Body of pancreas (tissue), 4 donors: ENCODE measurements at regions not wholly inside any gene's neighbourhood (a gene's known extent, or its start where the extent isn't known, plus 50 kb on each side); places are given as distances from the start of the nearest gene placed in this dataset.

ENCODE experiments used
- ATAC-seq: fragments of 150-250 bp; one replicate; pipeline ENCODE4 v1.9.1; 2016
- DNase-seq, 4 donors: peaks; one replicate each; pipeline ENCODE4 v3.0.0-alpha.2; 2019
- H3K27ac ChIP-seq, 4 donors: fragments of 200-600 bp; sonication (generic); 1 replicate in 3 of 4; 2 replicates in 1 of 4; pipeline versions ENCODE4 v1.5.1 to v1.6.1; 2016 to 2019; ENCODE audit warnings: mild to moderate bottlenecking in 1 of 4, mixed read lengths in 1 of 4, moderate library complexity in 1 of 4
- H3K27me3 ChIP-seq, 2 donors: fragments of 200-600 bp; sonication (generic); one replicate each; pipeline ENCODE4 v1.6.0; 2016; ENCODE audit warnings: mild to moderate bottlenecking in 1 of 2
- H3K36me3 ChIP-seq, 2 donors: fragments of 200-600 bp; sonication (generic); replicated peaks in 1 of 2; 2 replicates each; pipeline ENCODE4 v1.5.1; 2016; ENCODE audit warnings: low read depth in 2 of 2; ENCODE audit not compliant: insufficient read depth in 1 of 2
- H3K4me1 ChIP-seq: fragments of 200-600 bp; sonication (generic); one replicate; pipeline ENCODE4 v1.6.0; 2016
- H3K4me3 ChIP-seq, 2 donors: fragments of 200-600 bp; sonication (generic); 1 replicate in 1 of 2; 2 replicates in 1 of 2; pipeline ENCODE4 v1.5.1; 2016 to 2019
- H3K9me3 ChIP-seq, 3 donors: fragments of 200-600 bp; sonication (generic); 1 replicate in 2 of 3; 2 replicates in 1 of 3; pipeline ENCODE4 v1.5.1; 2016
- CTCF ChIP-seq, 7 experiments: fragments of 450-650 bp in 4 of 7; fragments of 200-600 bp in 3 of 7; sonication (generic) in 3 of 7; IDR thresholded peaks; one replicate each; pipeline ENCODE4 v1.5.1; 2016 to 2019; ENCODE audit warnings: antibody characterized with exemption in 7 of 7
- POLR2A ChIP-seq, 3 donors: fragments of 450-650 bp; IDR thresholded peaks; one replicate each; pipeline ENCODE4 v1.6.1; 2016; ENCODE audit warnings: antibody characterized with exemption in 3 of 3, mild to moderate bottlenecking in 2 of 3
- WGBS, 2 donors: methylation state at CpG; one replicate each; pipeline ENCODE4 v1.1.5; 2017; 5-methylcytosine and 5-hydroxymethylcytosine counted together
- intact Hi-C: fragments of 100-400 bp; cut with DNase I; formaldehyde crosslinking; loops from one replicate; pipeline ENCODE4 v1.15.1; 2023

GRCh38 chr3:76731471-76731870 lies 308.4 kb upstream of the ROBO2 start:
- TF ChIP-seq CTCF (IDR thresholded peaks at IDR 0.05) = no peak
- TF ChIP-seq POLR2A (IDR thresholded peaks at IDR 0.05) = no peak
- H3K36me3 ChIP-seq = no peaks in the 10 kb centered on the region
- intact Hi-C loops = no loop called here
- 95 to 96% methylated on average over 1 of the region's 1 CpG for WGBS, 2 donors
- no peaks in the 10 kb centered on the region for H3K27me3 ChIP-seq
- no peaks in the 10 kb centered on the region for H3K9me3 ChIP-seq
- H3K4me3 ChIP-seq = no peak overlapping the region
- ATAC-seq = no peak
- H3K4me1 ChIP-seq = peaks cover 31% of the 10 kb centered on the region
- no peak for DNase-seq
- H3K27ac ChIP-seq = no peak overlapping the region

GRCh38 chr3:76733073-76733759 lies 306.7 kb upstream of the ROBO2 start:
- TF ChIP-seq POLR2A (IDR thresholded peaks at IDR 0.05) (no peak), CTCF (IDR thresholded peaks at IDR 0.05) (no peak)
- Histone ChIP-seq H3K36me3 (no peaks in the 10 kb centered on the region), H3K27ac (peak overlapping the region in 3 of 4 donors; percentile 67 to 84 (median 77)), H3K4me3 (no peak overlapping the region), H3K27me3 (no peaks in the 10 kb centered on the region), H3K9me3 (no peaks in the 10 kb centered on the region), H3K4me1 (peaks cover 31% of the 10 kb centered on the region)
- 27 to 50% methylated on average over 1 of the region's 1 CpG for WGBS, 2 donors
- peak in 1 of 4 donors; percentile 27 for DNase-seq
- ATAC-seq = peak; percentile 93
- intact Hi-C loops = no loop called here

- H3K9me3 ChIP-seq = no peaks in the 10 kb centered on the region
- H3K4me3 ChIP-seq = no peak overlapping the region
- DNase-seq (peak in 3 of 4 donors; percentile 10 to 37 (median 22)), ATAC-seq (peak; percentile 73)
- H3K36me3 ChIP-seq = no peaks in the 10 kb centered on the region
- H3K27me3 ChIP-seq = no peaks in the 10 kb centered on the region
- H3K4me1 ChIP-seq = peaks cover 27% of the 10 kb centered on the region
- TF ChIP-seq POLR2A (IDR thresholded peaks at IDR 0.05) = no peak
- TF ChIP-seq CTCF (IDR thresholded peaks at IDR 0.05) = no peak
- peak overlapping the region in 2 of 4 donors; percentile 63 to 84 for H3K27ac ChIP-seq
- intact Hi-C loops = no loop called here
- WGBS, 2 donors = 14 to 16% methylated on average over 3 of the region's 3 CpGs
These were observed 304.7 kb upstream of the ROBO2 start for GRCh38 chr3:76735152-76735551.

- Histone ChIP-seq H3K27ac (no peak overlapping the region), H3K36me3 (no peaks in the 10 kb centered on the region), H3K9me3 (peaks cover 0 to under 1% (median 0%) of the 10 kb centered on the region in 3 donors), H3K4me3 (no peak overlapping the region), H3K4me1 (no peaks in the 10 kb centered on the region), H3K27me3 (no peaks in the 10 kb centered on the region)
- TF ChIP-seq POLR2A (IDR thresholded peaks at IDR 0.05) (no peak), CTCF (IDR thresholded peaks at IDR 0.05) (peak in 6 of 7 experiments; percentile 5 to 44 (median 24))
- no peak for DNase-seq
- no peak for ATAC-seq
- intact Hi-C loops = no loop called here
- 44 to 49% methylated on average over 2 of the region's 2 CpGs for WGBS, 2 donors
These were observed 286.3 kb upstream of the ROBO2 start for GRCh38 chr3:76753599-76753998.

GRCh38 chr3:76754247-76754646 lies 285.7 kb upstream of the ROBO2 start:
- no peak for DNase-seq
- H3K27ac ChIP-seq = no peak overlapping the region
- 79 to 85% methylated on average over 5 of the region's 5 CpGs for WGBS, 2 donors
- intact Hi-C loops = no loop called here
- TF ChIP-seq POLR2A (IDR thresholded peaks at IDR 0.05) (no peak), CTCF (IDR thresholded peaks at IDR 0.05) (no peak)
- H3K4me3 ChIP-seq = no peak overlapping the region
- no peaks in the 10 kb centered on the region for H3K36me3 ChIP-seq
- no peaks in the 10 kb centered on the region for H3K9me3 ChIP-seq
- no peaks in the 10 kb centered on the region for H3K4me1 ChIP-seq
- no peak for ATAC-seq
- no peaks in the 10 kb centered on the region for H3K27me3 ChIP-seq
